ENCODE measurements at regions not wholly inside any gene's neighbourhood (a gene's known extent, or its start where the extent isn't known, plus 50 kb on each side); places are given as distances from the start of the nearest gene placed in this dataset.

DNA sequence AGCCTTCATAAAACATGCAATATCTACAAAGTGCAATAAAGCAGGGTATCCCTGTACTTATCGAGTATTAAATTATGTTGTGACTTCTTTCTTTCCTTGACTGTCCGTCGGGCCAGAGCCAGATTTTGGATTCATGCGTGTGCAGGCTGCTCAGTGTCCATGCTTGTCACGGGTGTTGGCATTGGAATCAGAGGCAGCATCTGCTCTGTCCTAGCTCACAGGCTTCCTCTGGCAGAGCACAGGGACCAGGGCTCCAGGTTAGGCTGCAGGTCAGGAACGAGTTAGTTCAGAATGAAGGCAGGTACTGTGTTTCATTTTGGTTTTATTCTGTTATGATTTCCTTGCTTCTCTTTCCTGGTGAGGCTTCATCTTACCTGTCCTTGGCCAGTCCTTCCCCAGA lies 249.8 kb downstream of the AUH start:
- Histone ChIP-seq H3K9me3 (no peaks in the 10 kb centered on the region), H3K27ac (no peak overlapping the region), H3K4me3 (replicated peaks in 1 of 3) (no peak overlapping the region), H3K27me3 (no peaks in the 10 kb centered on the region), H3K36me3 (no peaks in the 10 kb centered on the region), H3K4me1 (peaks cover 0 to 10% of the 10 kb centered on the region in 2 donors)
- intact Hi-C loops (cut with DNase I), result no loop called here
- DNase-seq, result no peak
- WGBS, 2 donors, result 83 to 95% methylated on average over 6 of the region's 6 CpGs
- TF ChIP-seq POLR2A (IDR thresholded peaks at IDR 0.05), result no peak
- TF ChIP-seq, protein P1, sequence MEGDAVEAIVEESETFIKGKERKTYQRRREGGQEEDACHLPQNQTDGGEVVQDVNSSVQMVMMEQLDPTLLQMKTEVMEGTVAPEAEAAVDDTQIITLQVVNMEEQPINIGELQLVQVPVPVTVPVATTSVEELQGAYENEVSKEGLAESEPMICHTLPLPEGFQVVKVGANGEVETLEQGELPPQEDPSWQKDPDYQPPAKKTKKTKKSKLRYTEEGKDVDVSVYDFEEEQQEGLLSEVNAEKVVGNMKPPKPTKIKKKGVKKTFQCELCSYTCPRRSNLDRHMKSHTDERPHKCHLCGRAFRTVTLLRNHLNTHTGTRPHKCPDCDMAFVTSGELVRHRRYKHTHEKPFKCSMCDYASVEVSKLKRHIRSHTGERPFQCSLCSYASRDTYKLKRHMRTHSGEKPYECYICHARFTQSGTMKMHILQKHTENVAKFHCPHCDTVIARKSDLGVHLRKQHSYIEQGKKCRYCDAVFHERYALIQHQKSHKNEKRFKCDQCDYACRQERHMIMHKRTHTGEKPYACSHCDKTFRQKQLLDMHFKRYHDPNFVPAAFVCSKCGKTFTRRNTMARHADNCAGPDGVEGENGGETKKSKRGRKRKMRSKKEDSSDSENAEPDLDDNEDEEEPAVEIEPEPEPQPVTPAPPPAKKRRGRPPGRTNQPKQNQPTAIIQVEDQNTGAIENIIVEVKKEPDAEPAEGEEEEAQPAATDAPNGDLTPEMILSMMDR (IDR thresholded peaks at IDR 0.05), result no peak

DNA sequence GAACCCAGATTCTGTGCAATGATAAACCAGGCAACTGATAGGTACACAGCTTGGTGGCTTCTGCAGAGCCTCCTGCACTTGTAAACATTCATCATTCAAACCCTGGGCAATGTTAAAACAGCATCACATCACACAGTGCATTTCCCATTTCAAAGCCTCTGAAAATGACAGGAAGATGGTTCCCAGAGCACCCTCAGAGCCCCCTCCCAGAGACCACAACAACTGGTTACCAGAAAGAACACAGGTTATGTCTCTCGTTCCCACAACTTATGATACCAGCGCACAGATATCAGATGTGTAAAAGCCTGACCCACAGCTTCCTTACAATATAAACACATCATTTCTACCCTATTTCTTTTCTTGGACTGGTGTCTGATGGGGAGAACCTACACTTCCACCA lies 248.7 kb downstream of the AUH start:
- no peaks in the 10 kb centered on the region for H3K27me3 ChIP-seq
- intact Hi-C loops (cut with DNase I), result no loop called here
- WGBS, 2 donors, result 88 to 95% methylated on average over 2 of the region's 2 CpGs
- no peak for DNase-seq
- peaks cover 5 to 18% of the 10 kb centered on the region in 2 donors for H3K4me1 ChIP-seq
- no peaks in the 10 kb centered on the region for H3K36me3 ChIP-seq
- TF ChIP-seq POLR2A (IDR thresholded peaks at IDR 0.05), result no peak
- TF ChIP-seq, protein P1 (IDR thresholded peaks at IDR 0.05), result no peak
- H3K9me3 ChIP-seq, result no peaks in the 10 kb centered on the region
- H3K4me3 ChIP-seq (replicated peaks in 1 of 3), result no peak overlapping the region
- no peak overlapping the region for H3K27ac ChIP-seq

DNA sequence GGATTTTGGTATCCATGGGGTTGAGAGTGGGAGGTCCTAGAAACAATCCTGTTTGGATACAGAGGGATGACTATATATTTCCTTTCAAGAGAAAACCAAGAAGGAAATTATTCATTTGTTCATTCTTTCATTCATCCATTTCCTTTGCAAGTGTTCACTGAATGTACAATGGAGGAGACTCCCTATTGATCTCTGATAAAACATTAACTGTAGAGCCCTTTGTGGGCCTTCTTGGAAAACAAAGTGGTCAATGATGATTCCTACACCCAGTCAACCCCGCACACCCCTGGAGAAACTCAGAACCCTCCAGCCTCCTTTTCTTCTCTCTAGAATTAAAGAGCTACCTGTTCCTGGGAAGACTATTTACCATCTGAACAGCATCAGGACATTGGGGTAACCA lies 247.3 kb downstream of the AUH start:
- H3K36me3 ChIP-seq, result no peaks in the 10 kb centered on the region
- H3K27ac ChIP-seq, result no peak overlapping the region
- H3K27me3 ChIP-seq, result no peaks in the 10 kb centered on the region
- DNase-seq, result no peak
- no peak for TF ChIP-seq POLR2A (IDR thresholded peaks at IDR 0.05)
- TF ChIP-seq, protein P1 (IDR thresholded peaks at IDR 0.05), result no peak
- 89 to 100% methylated on average over 1 of the region's 1 CpG for WGBS, 2 donors
- no peaks in the 10 kb centered on the region for H3K9me3 ChIP-seq
- peaks cover 17 to 29% of the 10 kb centered on the region in 2 donors for H3K4me1 ChIP-seq
- no peak overlapping the region for H3K4me3 ChIP-seq (replicated peaks in 1 of 3)
- intact Hi-C loops (cut with DNase I), result no loop called here

DNA sequence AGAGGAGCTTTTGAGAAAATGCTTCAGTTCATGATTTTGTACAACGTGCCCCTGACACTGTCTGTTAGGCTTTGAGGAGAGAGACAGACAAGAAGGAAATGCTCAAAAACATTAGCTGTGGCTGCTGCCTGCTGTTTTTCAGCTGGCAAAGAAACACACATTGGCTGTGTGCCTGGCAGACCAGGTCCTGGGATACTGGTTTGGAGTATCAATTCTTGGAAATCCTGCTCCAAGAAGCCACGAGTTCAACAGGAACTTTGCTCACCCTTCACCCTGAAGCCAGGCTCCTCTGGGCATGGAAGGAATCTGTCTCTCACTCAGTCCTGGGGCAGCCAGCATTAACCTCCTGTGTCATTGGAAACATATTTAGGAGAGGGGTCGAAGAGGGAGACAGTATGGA lies 245.5 kb downstream of the AUH start:
- peak; percentile 72 to 77 for DNase-seq
- Histone ChIP-seq H3K27ac (peak overlapping the region in 1 of 3 donors; percentile 18), H3K4me1 (peaks cover 17 to 37% of the 10 kb centered on the region in 2 donors), H3K9me3 (no peaks in the 10 kb centered on the region), H3K36me3 (no peaks in the 10 kb centered on the region), H3K4me3 (replicated peaks in 1 of 3) (no peak overlapping the region), H3K27me3 (no peaks in the 10 kb centered on the region)
- intact Hi-C loops (cut with DNase I), result no loop called here
- TF ChIP-seq, protein P1 (IDR thresholded peaks at IDR 0.05), result no peak
- TF ChIP-seq POLR2A (IDR thresholded peaks at IDR 0.05), result no peak
- WGBS, 2 donors, result 34 to 40% methylated on average over 3 of the region's 3 CpGs

DNA sequence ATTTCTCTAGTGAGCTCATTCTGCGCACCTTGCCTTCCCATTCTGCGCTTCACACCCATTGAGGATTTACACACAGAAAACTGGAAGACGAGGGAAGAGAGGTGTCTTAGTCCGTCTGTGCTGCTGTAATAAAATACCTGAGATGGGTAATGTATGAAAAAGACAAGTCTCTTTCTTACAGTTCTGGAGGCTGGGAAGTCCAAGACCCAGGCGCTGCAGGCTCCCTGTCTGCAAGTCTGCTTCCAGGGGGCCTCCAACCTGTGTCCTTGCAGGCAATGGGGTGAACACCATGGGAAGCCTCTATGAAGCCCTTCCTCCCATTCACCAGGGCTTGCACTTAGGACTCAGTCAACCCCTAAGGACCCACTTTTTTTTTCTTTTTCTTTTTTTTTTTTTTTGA lies 245.0 kb downstream of the AUH start:
- Histone ChIP-seq H3K4me1 (peaks cover 17 to 37% of the 10 kb centered on the region in 2 donors), H3K4me3 (replicated peaks in 1 of 3) (no peak overlapping the region), H3K36me3 (no peaks in the 10 kb centered on the region), H3K9me3 (no peaks in the 10 kb centered on the region), H3K27ac (peak overlapping the region in 2 of 3 donors; percentile 18 to 25), H3K27me3 (no peaks in the 10 kb centered on the region)
- DNase-seq, result no peak
- intact Hi-C loops (cut with DNase I), result no loop called here
- WGBS, 2 donors, result 90 to 95% methylated on average over 5 of the region's 5 CpGs
- no peak for TF ChIP-seq POLR2A (IDR thresholded peaks at IDR 0.05)
- TF ChIP-seq, protein P1 (IDR thresholded peaks at IDR 0.05), result no peak
